ENCODE measurements at regions not wholly inside any gene's neighbourhood (a gene's known extent, or its start where the extent isn't known, plus 50 kb on each side); places are given as distances from the start of the nearest gene placed in this dataset.

DNA sequence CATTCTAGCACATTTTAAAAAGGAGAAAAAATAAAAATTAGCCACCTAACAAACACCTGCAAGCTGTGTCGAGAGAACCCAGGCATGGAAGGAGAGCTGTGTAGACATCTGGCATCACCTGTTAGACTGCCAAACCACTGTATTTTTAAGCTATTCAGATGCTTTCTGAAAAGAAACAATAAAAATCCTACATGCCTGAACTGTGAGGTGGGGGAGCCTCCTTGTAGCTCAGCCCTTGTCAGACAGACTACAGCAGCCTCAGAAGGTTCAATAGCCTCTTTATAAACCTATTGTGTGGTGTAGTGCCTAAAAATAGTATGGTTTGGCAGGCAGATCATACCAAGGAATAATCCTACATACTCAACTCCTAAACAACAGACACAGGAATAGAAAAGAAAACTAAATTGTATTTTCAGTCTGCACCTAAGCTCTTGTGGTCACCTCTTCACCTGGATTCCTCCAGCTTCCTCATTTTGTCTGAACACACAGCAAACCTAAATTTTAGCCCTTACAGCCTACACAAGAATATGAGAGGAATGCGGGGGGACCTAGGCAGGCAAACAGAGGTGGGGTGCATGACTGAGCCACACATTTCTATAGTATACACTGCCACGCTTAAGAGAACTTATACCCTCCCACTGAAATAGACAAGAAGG lies 67.0 kb downstream of the SIPA1L2 start:
- Histone ChIP-seq H3K4me1 (ENCODE audit: insufficient read depth, low read length) (peaks cover 39% of the 10 kb centered on the region), H3K36me3 (ENCODE audit: insufficient read depth, low read length) (no peaks in the 10 kb centered on the region), H3K9ac (ENCODE audit: low read depth, low read length) (no peak overlapping the region), H3K9me3 (ENCODE audit: control insufficient read depth, insufficient read depth, low read length) (no peaks in the 10 kb centered on the region)

- no peaks in the 10 kb centered on the region for H3K9me3 ChIP-seq (ENCODE audit: control insufficient read depth, insufficient read depth, low read length)
- no peaks in the 10 kb centered on the region for H3K36me3 ChIP-seq (ENCODE audit: insufficient read depth, low read length)
- peaks cover 47% of the 10 kb centered on the region for H3K4me1 ChIP-seq (ENCODE audit: insufficient read depth, low read length)
- no peak overlapping the region for H3K9ac ChIP-seq (ENCODE audit: low read depth, low read length)
These were observed 68.6 kb downstream of the SIPA1L2 start for GRCh38 chr1:232561381-232561780.

GRCh38 chr1:232560940-232561339 lies 69.0 kb downstream of the SIPA1L2 start:
- H3K4me1 ChIP-seq (ENCODE audit: insufficient read depth, low read length): peaks cover 50% of the 10 kb centered on the region
- H3K9me3 ChIP-seq (ENCODE audit: control insufficient read depth, insufficient read depth, low read length): no peaks in the 10 kb centered on the region
- no peak overlapping the region for H3K9ac ChIP-seq (ENCODE audit: low read depth, low read length)
- H3K36me3 ChIP-seq (ENCODE audit: insufficient read depth, low read length): no peaks in the 10 kb centered on the region

DNA sequence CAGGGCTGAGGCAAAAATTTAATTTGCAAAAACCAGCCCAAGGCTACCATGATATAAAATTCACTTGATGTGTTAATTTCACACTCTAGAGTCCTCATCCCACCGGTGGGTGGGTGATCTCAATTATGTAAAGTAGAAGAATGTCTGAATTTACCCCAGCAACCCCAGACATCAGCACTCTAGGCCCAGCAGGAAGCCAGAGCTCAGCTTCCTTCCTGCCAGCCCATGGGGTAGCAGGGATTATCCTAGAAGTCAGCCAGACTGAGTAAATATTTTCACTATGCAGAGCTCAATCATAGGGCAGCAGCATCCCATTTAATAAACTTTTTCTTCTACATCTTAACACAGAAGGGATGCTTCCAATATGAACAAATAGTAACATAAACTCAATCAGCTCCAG lies 71.0 kb downstream of the SIPA1L2 start:
- Histone ChIP-seq H3K36me3 (ENCODE audit: insufficient read depth, low read length) (no peaks in the 10 kb centered on the region), H3K9ac (ENCODE audit: low read depth, low read length) (no peak overlapping the region), H3K4me1 (ENCODE audit: insufficient read depth, low read length) (peaks cover 63% of the 10 kb centered on the region), H3K9me3 (ENCODE audit: control insufficient read depth, insufficient read depth, low read length) (no peaks in the 10 kb centered on the region)

- Histone ChIP-seq H3K9me3 (ENCODE audit: control insufficient read depth, insufficient read depth, low read length) (no peaks in the 10 kb centered on the region), H3K36me3 (ENCODE audit: insufficient read depth, low read length) (no peaks in the 10 kb centered on the region), H3K9ac (ENCODE audit: low read depth, low read length) (no peak overlapping the region), H3K4me1 (ENCODE audit: insufficient read depth, low read length) (peaks cover 70% of the 10 kb centered on the region)
These were observed 72.3 kb downstream of the SIPA1L2 start for GRCh38 chr1:232557502-232558191.

DNA sequence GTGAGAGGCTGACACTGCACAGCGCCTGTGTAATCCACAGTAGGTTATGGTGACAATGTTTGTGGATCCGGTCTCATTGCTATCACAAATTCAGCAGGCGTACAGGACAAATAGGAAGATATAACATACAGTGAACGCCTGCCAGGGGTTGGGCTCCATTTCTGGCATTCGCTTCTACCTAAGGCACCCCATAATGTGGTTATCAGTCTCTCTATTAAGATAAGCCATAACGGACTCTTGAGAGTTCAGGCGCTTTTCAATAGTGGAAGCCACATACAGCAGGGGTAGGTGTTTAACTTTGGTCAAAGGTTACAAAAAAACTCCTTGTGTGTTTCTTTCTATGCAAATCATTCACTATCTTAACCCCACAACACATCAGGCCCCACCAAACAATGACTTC lies 72.8 kb downstream of the SIPA1L2 start:
- H3K9ac ChIP-seq (ENCODE audit: low read depth, low read length): no peak overlapping the region
- peaks cover 70% of the 10 kb centered on the region for H3K4me1 ChIP-seq (ENCODE audit: insufficient read depth, low read length)
- no peaks in the 10 kb centered on the region for H3K9me3 ChIP-seq (ENCODE audit: control insufficient read depth, insufficient read depth, low read length)
- H3K36me3 ChIP-seq (ENCODE audit: insufficient read depth, low read length): no peaks in the 10 kb centered on the region

- Histone ChIP-seq H3K9ac (ENCODE audit: low read depth, low read length) (no peak overlapping the region), H3K36me3 (ENCODE audit: insufficient read depth, low read length) (no peaks in the 10 kb centered on the region), H3K9me3 (ENCODE audit: control insufficient read depth, insufficient read depth, low read length) (no peaks in the 10 kb centered on the region), H3K4me1 (ENCODE audit: insufficient read depth, low read length) (peaks cover 73% of the 10 kb centered on the region)
These were observed 73.6 kb downstream of the SIPA1L2 start for GRCh38 chr1:232556351-232556750.

DNA sequence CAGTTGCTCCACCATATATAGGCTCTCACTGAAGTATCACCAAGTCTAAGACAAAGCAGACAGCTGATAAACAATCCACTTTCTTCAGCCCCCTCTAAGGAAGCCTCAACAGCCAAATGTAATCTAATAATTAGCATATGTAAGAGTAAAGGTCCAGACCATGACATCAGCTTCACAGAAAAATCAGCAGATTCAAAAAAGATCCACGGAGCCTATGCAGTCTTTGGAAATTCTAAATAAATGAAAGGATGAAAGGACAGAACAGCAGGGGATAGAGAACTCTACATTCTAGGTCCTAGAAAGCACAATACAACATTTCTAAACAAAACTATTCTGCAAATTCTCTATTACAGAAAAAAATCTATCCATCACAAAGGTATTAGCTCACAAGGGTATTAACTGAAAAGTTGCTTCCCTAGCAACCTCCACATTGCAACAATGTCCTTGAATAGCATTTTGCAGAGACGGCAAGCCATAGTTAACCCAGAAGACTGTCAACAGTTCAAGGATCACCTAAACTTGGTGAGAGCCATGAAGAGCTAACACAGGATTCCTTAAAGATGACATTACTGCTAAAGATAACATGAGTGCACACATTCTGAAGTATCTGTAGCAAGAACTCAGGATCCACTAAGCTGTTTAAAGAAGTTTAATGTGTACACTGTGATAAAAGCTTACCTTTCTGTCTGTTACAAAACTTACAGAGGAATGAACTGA lies 74.3 kb downstream of the SIPA1L2 start:
- Histone ChIP-seq H3K36me3 (ENCODE audit: insufficient read depth, low read length) (no peaks in the 10 kb centered on the region), H3K4me1 (ENCODE audit: insufficient read depth, low read length) (peaks cover 80% of the 10 kb centered on the region), H3K9ac (ENCODE audit: low read depth, low read length) (no peak overlapping the region), H3K9me3 (ENCODE audit: control insufficient read depth, insufficient read depth, low read length) (no peaks in the 10 kb centered on the region)

DNA sequence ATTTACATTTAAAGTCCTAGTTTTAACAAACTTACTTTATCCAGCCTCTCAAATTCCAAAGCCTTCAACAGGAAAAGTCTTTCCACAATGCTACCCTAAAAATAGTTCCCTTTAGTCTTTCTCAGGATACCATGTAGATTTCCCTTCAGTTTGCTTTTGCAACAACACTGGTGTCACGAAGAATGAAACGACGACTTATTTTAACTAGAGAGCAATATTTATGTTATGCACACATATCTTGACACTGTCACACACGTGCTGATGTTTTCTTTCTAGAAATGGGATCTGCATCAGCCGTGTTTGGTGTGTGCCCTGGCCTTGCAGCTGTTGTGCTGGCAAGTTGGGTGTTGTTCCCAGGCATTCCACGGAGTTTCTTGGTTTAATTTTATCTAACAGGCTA lies 75.5 kb downstream of the SIPA1L2 start:
- peaks cover 85% of the 10 kb centered on the region for H3K4me1 ChIP-seq (ENCODE audit: insufficient read depth, low read length)
- H3K9ac ChIP-seq (ENCODE audit: low read depth, low read length): no peak overlapping the region
- H3K9me3 ChIP-seq (ENCODE audit: control insufficient read depth, insufficient read depth, low read length): no peaks in the 10 kb centered on the region
- H3K36me3 ChIP-seq (ENCODE audit: insufficient read depth, low read length): no peaks in the 10 kb centered on the region

- Histone ChIP-seq H3K4me1 (ENCODE audit: insufficient read depth, low read length) (peaks cover 86% of the 10 kb centered on the region), H3K9me3 (ENCODE audit: control insufficient read depth, insufficient read depth, low read length) (no peaks in the 10 kb centered on the region), H3K9ac (ENCODE audit: low read depth, low read length) (no peak overlapping the region), H3K36me3 (ENCODE audit: insufficient read depth, low read length) (no peaks in the 10 kb centered on the region)
These were observed 76.1 kb downstream of the SIPA1L2 start for GRCh38 chr1:232553809-232554208.

DNA sequence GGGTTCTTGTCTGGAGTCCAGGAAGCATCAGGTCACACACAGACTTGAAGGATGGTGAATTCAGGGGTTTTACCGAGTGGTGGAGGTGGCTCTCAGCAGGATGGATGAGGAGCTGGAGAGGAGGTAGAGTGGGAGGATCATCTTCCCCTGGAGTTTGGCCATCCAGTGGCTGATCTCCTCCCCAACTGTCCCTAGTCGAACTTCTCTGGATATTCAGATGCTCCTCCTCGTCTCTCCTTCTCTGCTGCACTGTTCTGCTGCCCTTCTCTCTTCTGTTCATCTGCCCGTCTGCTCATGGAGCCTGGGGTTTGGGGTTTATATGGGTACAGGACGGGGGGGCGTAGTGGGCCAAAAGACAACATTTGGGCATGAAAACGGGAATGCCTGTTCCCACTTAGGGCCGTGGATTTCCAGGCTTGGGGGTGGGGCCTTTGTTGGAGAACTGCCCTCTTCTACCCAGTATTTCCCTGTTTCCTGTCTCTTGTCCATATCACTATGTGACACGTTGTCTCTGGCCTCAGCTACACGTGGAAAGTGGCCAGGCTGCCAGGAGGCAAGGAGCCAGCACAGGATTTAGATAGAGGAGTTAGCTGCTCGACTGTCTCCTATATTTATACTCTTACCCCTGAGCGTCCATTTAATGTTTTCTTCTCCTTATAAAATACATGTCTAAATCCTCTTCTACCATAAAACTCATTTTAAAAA lies 76.7 kb downstream of the SIPA1L2 start:
- no peaks in the 10 kb centered on the region for H3K36me3 ChIP-seq (ENCODE audit: insufficient read depth, low read length)
- H3K9me3 ChIP-seq (ENCODE audit: control insufficient read depth, insufficient read depth, low read length): no peaks in the 10 kb centered on the region
- H3K9ac ChIP-seq (ENCODE audit: low read depth, low read length): no peak overlapping the region
- peaks cover 86% of the 10 kb centered on the region for H3K4me1 ChIP-seq (ENCODE audit: insufficient read depth, low read length)

DNA sequence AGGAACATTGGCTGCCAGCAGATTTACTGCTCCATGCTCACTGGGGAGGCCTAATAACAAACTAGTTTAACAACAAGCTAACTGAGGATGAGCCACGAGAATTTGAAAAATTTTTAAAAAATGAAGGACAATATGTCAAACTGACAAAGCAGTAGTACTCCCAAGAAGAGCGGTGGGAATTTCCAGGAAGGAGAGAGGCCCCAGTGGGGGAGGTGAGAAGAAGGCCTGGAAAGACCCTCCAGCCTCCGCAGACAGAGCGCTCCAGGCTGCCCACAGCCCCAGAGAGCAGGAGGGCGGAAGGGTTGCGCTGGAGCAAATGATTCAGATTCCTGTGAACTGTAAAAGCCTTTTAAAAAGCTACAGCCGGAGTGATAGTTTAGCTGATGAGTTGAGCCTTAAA lies 78.5 kb downstream of the SIPA1L2 start:
- H3K9ac ChIP-seq (ENCODE audit: low read depth, low read length): no peak overlapping the region
- peaks cover 71% of the 10 kb centered on the region for H3K4me1 ChIP-seq (ENCODE audit: insufficient read depth, low read length)
- H3K36me3 ChIP-seq (ENCODE audit: insufficient read depth, low read length): no peaks in the 10 kb centered on the region
- no peaks in the 10 kb centered on the region for H3K9me3 ChIP-seq (ENCODE audit: control insufficient read depth, insufficient read depth, low read length)

DNA sequence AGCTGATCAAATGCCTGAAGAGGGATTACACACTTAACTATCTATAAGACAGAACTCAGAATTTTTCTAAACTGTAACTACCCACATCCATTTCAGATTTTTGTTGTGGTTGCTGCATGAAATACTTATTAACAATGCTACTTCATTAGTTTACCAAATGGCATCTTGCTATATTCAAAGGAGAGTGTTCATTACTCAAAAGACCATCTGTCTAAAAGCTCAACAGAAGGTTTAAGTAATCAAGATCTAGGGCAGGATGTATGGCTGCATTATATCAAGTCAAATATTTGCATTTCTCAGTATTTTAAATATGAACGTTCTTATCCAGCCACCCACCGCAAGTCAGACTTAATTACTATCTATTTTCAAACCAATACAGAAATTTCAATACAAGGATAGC lies 79.9 kb downstream of the SIPA1L2 start:
- H3K9me3 ChIP-seq (ENCODE audit: control insufficient read depth, insufficient read depth, low read length): no peaks in the 10 kb centered on the region
- no peak overlapping the region for H3K9ac ChIP-seq (ENCODE audit: low read depth, low read length)
- H3K4me1 ChIP-seq (ENCODE audit: insufficient read depth, low read length): peaks cover 58% of the 10 kb centered on the region
- H3K36me3 ChIP-seq (ENCODE audit: insufficient read depth, low read length): no peaks in the 10 kb centered on the region

DNA sequence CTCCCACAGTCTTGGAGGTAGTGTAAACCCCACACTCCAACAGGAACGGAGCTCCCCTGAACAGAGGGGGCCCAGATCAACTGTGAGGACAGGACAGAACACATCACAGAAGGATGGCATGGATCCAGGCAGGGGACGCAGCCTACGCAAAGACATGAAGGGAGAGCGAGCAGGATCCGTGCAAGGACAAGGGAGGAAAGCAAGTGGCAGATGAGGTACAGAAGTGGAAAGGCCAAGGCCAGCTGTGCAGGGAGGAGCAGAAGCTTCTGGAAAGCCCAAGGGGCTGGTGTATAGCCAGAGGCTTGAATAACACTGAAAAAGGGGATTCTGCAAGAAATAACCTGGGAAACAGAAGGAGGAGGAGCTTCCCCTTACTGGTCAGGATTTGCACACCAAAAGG lies 81.2 kb downstream of the SIPA1L2 start:
- peaks cover 45% of the 10 kb centered on the region for H3K4me1 ChIP-seq (ENCODE audit: insufficient read depth, low read length)
- H3K9me3 ChIP-seq (ENCODE audit: control insufficient read depth, insufficient read depth, low read length): no peaks in the 10 kb centered on the region
- H3K36me3 ChIP-seq (ENCODE audit: insufficient read depth, low read length): no peaks in the 10 kb centered on the region
- H3K9ac ChIP-seq (ENCODE audit: low read depth, low read length): no peak overlapping the region
